ENCODE measurements at regions not wholly inside any gene's neighbourhood (a gene's known extent, or its start where the extent isn't known, plus 50 kb on each side); places are given as distances from the start of the nearest gene placed in this dataset.

DNA sequence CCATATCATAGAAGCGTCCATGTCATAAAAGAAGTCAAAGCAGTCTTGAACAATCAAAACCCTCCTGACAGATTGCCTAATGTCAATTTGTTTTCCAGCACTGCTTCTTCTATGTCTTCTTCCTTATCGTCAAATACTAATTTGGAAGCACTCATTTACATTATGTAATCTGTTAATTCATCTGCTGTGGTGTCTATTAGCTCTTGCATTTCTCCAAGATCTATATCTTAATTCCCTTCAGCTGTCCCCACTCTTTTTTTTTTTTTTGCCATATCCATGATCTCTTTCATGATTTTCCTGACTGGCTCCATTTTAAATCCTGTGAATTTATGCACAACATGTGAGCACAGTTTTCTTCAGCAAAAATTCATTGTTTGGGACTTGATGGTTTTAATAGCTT is 560.5 kb upstream of the ARPP21 start:
- no peak for DNase-seq (ENCODE audit: extremely low spot score)

DNA sequence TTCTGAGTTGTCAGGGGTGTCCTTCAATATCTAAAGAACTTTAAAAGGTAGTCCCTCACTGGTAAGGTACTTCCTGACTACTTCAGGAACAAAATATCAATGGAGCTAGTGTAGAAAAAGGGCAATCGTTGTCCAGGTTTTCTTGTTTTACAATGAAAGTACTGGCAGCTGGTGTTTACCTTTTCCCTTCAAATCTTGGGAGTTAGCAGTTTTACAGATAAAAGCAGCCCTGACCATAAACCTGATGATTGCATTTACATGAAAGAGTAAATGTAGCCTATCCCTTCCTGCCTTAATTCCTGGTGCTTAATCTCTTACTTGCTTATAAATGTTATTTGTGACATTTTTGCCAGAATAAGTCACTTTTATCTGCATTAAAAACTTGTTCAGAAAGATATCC is 559.9 kb upstream of the ARPP21 start:
- ChIA-PET POLR2A (no interaction called here), CTCF (no interaction called here)
- DNase-seq (ENCODE audit: extremely low spot score), result no peak
- TF ChIP-seq, protein P1, sequence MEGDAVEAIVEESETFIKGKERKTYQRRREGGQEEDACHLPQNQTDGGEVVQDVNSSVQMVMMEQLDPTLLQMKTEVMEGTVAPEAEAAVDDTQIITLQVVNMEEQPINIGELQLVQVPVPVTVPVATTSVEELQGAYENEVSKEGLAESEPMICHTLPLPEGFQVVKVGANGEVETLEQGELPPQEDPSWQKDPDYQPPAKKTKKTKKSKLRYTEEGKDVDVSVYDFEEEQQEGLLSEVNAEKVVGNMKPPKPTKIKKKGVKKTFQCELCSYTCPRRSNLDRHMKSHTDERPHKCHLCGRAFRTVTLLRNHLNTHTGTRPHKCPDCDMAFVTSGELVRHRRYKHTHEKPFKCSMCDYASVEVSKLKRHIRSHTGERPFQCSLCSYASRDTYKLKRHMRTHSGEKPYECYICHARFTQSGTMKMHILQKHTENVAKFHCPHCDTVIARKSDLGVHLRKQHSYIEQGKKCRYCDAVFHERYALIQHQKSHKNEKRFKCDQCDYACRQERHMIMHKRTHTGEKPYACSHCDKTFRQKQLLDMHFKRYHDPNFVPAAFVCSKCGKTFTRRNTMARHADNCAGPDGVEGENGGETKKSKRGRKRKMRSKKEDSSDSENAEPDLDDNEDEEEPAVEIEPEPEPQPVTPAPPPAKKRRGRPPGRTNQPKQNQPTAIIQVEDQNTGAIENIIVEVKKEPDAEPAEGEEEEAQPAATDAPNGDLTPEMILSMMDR (IDR thresholded peaks at IDR 0.05; ENCODE audit: control extremely low read depth, extremely low read depth, low read depth, missing control alignments), result no peak

More for the DNA sequence above, 560.5 kb upstream of the ARPP21 start:
- TF ChIP-seq, protein P1 (IDR thresholded peaks at IDR 0.05; ENCODE audit: control extremely low read depth, extremely low read depth, low read depth, missing control alignments), result no peak
- ChIA-PET POLR2A (no interaction called here), CTCF (no interaction called here)

DNA sequence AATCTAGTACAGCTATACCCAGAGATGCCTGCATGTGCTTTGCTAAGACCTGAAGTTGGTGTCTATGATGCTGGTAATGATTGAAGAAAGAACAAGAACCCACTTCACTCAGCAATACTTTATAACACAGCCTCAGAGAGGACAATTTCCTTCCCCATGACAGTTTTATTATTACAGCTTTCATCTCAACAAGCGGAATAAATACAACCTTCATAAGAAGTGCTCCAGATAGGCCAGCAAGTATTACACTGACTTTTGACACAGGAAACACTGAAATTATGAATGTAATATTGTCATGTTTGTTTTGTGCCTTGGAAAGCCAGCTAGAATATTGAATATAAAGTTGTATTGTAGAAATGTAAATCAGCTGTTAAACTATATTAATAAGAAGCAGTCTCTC is 557.4 kb upstream of the ARPP21 start:
- ChIA-PET POLR2A (no interaction called here), CTCF (no interaction called here)
- DNase-seq (ENCODE audit: extremely low spot score), result no peak
- TF ChIP-seq, protein P1 (IDR thresholded peaks at IDR 0.05; ENCODE audit: control extremely low read depth, extremely low read depth, low read depth, missing control alignments), result no peak

DNA sequence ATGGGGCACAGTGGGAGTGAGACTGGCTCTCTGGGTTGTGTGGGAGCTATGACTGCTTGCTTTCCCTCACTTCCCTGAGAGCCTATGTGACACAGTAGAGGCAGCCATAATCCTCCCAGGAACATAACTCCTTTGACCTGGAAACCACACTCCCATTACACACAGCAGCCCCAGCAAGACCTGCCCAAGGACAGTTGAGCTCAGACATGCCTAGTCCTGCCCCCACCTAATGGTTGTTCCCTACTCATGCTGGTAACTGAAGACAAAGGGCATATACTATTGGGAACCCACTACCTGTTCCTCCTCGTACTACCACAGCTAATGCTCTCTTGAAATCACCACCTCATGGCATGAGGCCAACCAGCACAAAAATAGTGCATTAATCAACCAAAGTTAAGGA is 550.4 kb upstream of the ARPP21 start:
- DNase-seq (ENCODE audit: extremely low spot score), result no peak
- ChIA-PET POLR2A (no interaction called here), CTCF (no interaction called here)
- TF ChIP-seq, protein P1 (IDR thresholded peaks at IDR 0.05; ENCODE audit: control extremely low read depth, extremely low read depth, low read depth, missing control alignments), result no peak

DNA sequence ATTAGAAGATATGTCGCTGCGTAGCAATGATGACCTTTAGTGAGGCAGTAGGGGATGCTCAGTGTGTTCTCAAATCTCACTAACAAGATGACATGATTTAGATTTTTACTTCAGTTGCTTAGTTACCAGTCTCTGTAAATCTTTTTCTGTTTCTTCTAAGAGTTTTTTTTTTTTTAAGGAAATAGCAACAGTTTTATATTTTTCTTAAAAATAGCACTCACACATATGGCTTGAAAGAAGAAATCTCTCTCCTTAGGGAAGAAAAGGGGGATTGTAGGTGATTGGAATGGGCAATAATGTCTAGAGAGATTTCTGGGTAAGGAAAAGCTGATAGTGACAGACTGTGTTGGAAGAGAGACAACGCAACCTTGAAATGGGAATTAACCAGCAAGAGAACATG is 524.6 kb upstream of the ARPP21 start:
- POLR2A ChIA-PET, result no interaction called here
- CTCF ChIA-PET, result no interaction called here
- TF ChIP-seq, protein P1 (IDR thresholded peaks at IDR 0.05; ENCODE audit: control extremely low read depth, extremely low read depth, low read depth, missing control alignments), result no peak
- no peak for DNase-seq (ENCODE audit: extremely low spot score)

GRCh38 chr3:35120026-35120425 is 519.3 kb upstream of the ARPP21 start:
- DNase-seq (ENCODE audit: extremely low spot score), result no peak
- TF ChIP-seq, protein P1 (IDR thresholded peaks at IDR 0.05; ENCODE audit: control extremely low read depth, extremely low read depth, low read depth, missing control alignments), result no peak
- POLR2A ChIA-PET, result no interaction called here
- CTCF ChIA-PET, result interaction anchor here (1.2 kb wide), 1 partner anchor 25 kb away, joined by 3 read pairs; no protein-coding TSS in a partner anchor

GRCh38 chr3:35137612-35138011 is 501.7 kb upstream of the ARPP21 start:
- TF ChIP-seq, protein P1 (IDR thresholded peaks at IDR 0.05; ENCODE audit: control extremely low read depth, extremely low read depth, low read depth, missing control alignments), result no peak
- CTCF ChIA-PET, result no interaction called here
- no peak for DNase-seq (ENCODE audit: extremely low spot score)
- POLR2A ChIA-PET, result no interaction called here
